HepG2 (cell line): ENCODE measurements at regions not wholly inside any gene's neighbourhood (a gene's known extent, or its start where the extent isn't known, plus 50 kb on each side); places are given as distances from the start of the nearest gene placed in this dataset.

ENCODE experiments used
- ATAC-seq: fragments of 200-7000 bp; cut with Tn5 transposase; 3 replicates; pipeline ENCODE4 v1.9.1; 2020; ENCODE audit warnings: mild to moderate bottlenecking, moderate library complexity
- BruUV-seq: library from RNA; stranded (reverse); fragments of 400-500 nt; replicated peaks from 2 replicates; lab custom pipeline; 2021; lab: Mats Ljungman, UMichigan
- CTCF ChIA-PET: fragments of 300-600 bp; formaldehyde crosslinking; extraction: SDS; loops from one replicate; lab custom pipeline; 2021; ENCODE audit warnings: low total read pairs, inconsistent platforms, low intra/inter-chr PET ratio; lab: Yijun Ruan, JAX
- POLR2A ChIA-PET: fragments of 350-600 bp; sonication (Branson Sonifier 250); formaldehyde crosslinking; loops from one replicate; lab custom pipeline; 2020; ENCODE audit warnings: antibody characterized with exemption, inconsistent platforms; lab: Yijun Ruan, JAX
- DNase-seq: peaks from one replicate; pipeline ENCODE4 v3.0.0-alpha.2; 2015; ENCODE audit warnings: low spot score
- FAIRE-seq: peaks from 3 replicates; lab custom pipeline; 2011; peaks lifted over from hg19 to GRCh38; lab: Jason Lieb, UNC
- H2AFZ ChIP-seq: one replicate; pipeline ENCODE4 v1.6.1; 2011; ENCODE audit warnings: low read length, inconsistent platforms
- H3K27ac ChIP-seq: fragments of 300-600 bp; 3 replicates; pipeline ENCODE4 v1.8.0; 2011; ENCODE audit warnings: mixed run types, mild to moderate bottlenecking, mixed read lengths, low read length, inconsistent platforms; ENCODE audit not compliant: insufficient read depth; ENCODE audit errors: extremely low read length
- H3K27me3 ChIP-seq, 2 experiments: fragments of 200-600 bp in 1 of 2; 2 replicates in 1 of 2; 3 replicates in 1 of 2; pipeline versions ENCODE4 v1.6.0 to v1.8.0; 2011; ENCODE audit warnings: low read length in 2 of 2, mild to moderate bottlenecking in 2 of 2, moderate library complexity in 2 of 2, inconsistent platforms in 1 of 2; ENCODE audit not compliant: insufficient read depth in 2 of 2, control insufficient read depth in 1 of 2
- H3K36me3 ChIP-seq, 2 experiments: fragments of 200-600 bp in 1 of 2; replicated peaks in 1 of 2; 2 replicates in 1 of 2; 3 replicates in 1 of 2; pipeline versions ENCODE4 v1.5.1 to v1.8.0; 2011; ENCODE audit warnings: low read length in 2 of 2, inconsistent platforms in 1 of 2; ENCODE audit not compliant: insufficient read depth in 2 of 2, control insufficient read depth in 1 of 2
- H3K4me1 ChIP-seq: 2 replicates; pipeline ENCODE4 v1.5.1; 2012; ENCODE audit warnings: low read length, inconsistent platforms; ENCODE audit not compliant: insufficient read depth
- H3K4me2 ChIP-seq: 2 replicates; pipeline ENCODE4 v1.6.0; 2011; ENCODE audit warnings: low read depth, low read length, inconsistent platforms
- H3K4me3 ChIP-seq, 3 experiments: fragments of 200-600 bp in 1 of 3; sonication (generic), shearing (Covaris generic) in 1 of 3; replicated peaks in 1 of 3; 2 replicates each; pipeline ENCODE4 v1.5.1; 2011 to 2016; ENCODE audit warnings: low read length in 3 of 3, inconsistent platforms in 2 of 3, low read depth in 2 of 3, mild to moderate bottlenecking in 2 of 3, control low read depth in 1 of 3, mixed read lengths in 1 of 3; ENCODE audit not compliant: insufficient read depth in 1 of 3
- H3K79me2 ChIP-seq: one replicate; pipeline ENCODE4 v1.6.1; 2011; ENCODE audit warnings: low read length, inconsistent platforms; ENCODE audit not compliant: insufficient read depth
- H3K9ac ChIP-seq: 2 replicates; pipeline ENCODE4 v1.6.0; 2011; ENCODE audit warnings: mild to moderate bottlenecking, low read depth, low read length, inconsistent platforms; ENCODE audit not compliant: insufficient read depth
- H3K9me3 ChIP-seq: 2 replicates; pipeline ENCODE4 v1.5.1; 2012; ENCODE audit warnings: mild to moderate bottlenecking, low read length
- H4K20me1 ChIP-seq: 2 replicates; pipeline ENCODE4 v1.6.0; 2011; ENCODE audit warnings: inconsistent platforms, mild to moderate bottlenecking, low read length, moderate library complexity; ENCODE audit not compliant: insufficient read depth
- ASH2L ChIP-seq: fragments of 300-600, 200-600 bp; sonication (generic); IDR thresholded peaks from 2 replicates; pipeline ENCODE4 v1.7.0; 2017; ENCODE audit warnings: low read depth, mild to moderate bottlenecking, moderate library complexity, mixed read lengths, low read length; ENCODE audit not compliant: insufficient read length
- MYPOP ChIP-seq: sonication (generic); formaldehyde crosslinking; IDR thresholded peaks from 2 replicates; pipeline ENCODE4 v1.8.1; 2023; ENCODE audit warnings: mild to moderate bottlenecking, moderate library complexity, missing genetic modification reagents
- NR2F6 ChIP-seq, 2 experiments: IDR thresholded peaks; 2 replicates each; pipeline ENCODE4 v1.6.1; 2016; ENCODE audit warnings: antibody characterized with exemption in 1 of 2, mild to moderate bottlenecking in 1 of 2
- ZFP62 ChIP-seq: sonication (generic); formaldehyde crosslinking; IDR thresholded peaks from 2 replicates; pipeline ENCODE4 v1.4.0; 2020; ENCODE audit warnings: missing genetic modification reagents
- ZNF446 ChIP-seq: sonication (generic); formaldehyde crosslinking; IDR thresholded peaks from 2 replicates; pipeline ENCODE4 v1.5.0; 2020; ENCODE audit warnings: mild to moderate bottlenecking, missing genetic modification reagents
- WGBS: methylation state at CpG from one replicate; pipeline ENCODE4 v1.1.6; 2017; ENCODE audit warnings: low lambda C conversion rate; 5-methylcytosine and 5-hydroxymethylcytosine counted together
- in situ Hi-C: cut with HindIII; loops from 2 replicates; pipeline ENCODE4 v1.10.0; 2017; ENCODE audit warnings: low pct_unique_long_range_greater_than_20kb; ENCODE audit not compliant: extremely low pct_ligation_motif_present
- intact Hi-C: fragments of 100-400 bp; cut with micrococcal nuclease; formaldehyde crosslinking; loops from one replicate; pipeline ENCODE4 v1.10.0; 2022; ENCODE audit not compliant: unreplicated experiment

DNA sequence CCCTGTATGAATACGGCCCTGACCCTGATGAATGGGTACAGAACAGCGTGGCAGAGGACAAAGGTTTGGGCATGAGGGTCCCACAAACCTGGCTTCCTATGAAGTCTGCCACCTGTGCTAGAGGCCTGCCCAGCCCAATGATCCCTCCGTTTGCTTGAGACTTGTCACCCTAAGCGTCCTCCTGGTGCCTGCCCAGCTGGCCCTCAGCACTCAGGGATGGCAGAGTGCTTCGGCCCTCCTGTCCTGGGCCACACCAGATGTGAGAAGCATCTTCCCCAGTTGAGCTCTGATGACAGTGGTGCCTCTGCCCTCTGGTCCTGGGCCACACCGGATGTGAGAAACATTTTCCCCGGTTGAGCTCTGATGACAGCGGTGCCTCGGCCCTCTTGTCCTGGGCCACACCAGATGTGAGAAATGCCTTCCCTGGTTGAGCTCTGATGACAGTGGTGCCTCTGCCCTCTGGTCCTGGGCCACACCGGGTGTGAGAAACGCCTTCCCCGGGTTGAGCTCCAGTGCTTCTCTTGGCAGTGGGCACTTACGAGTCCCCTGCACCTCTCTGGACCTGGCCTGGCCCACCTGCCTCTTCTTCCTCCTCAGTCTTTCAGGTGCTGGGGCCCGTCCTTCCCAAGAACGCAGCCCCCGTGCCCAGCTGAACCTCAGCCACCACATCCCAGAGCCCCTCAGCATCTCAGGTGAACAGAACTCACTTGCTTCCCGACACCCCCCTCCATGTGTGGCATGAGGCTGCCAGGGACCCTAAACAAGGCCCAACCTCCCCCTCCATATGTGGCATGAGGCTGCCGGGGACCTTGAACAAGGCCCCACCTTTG lies 253.1 kb upstream of the IRX1 start:
- Histone ChIP-seq H3K9me3 (no peaks in the 10 kb centered on the region), H3K27me3 (peaks cover 1 to 23% of the 10 kb centered on the region in 2 experiments; a peak in 2 of 5 replicates), H3K36me3 (no peaks in the 10 kb centered on the region), H3K4me3 (no peak overlapping the region), H3K4me2 (no peak overlapping the region), H3K27ac (no peak overlapping the region), H3K9ac (no peak overlapping the region), H3K4me1 (no peaks in the 10 kb centered on the region), H4K20me1 (no peaks in the 10 kb centered on the region), H3K79me2 (no peaks in the 10 kb centered on the region), H2AFZ (no peak overlapping the region)
- CTCF ChIA-PET: no interaction called here
- TF ChIP-seq NR2F6 (IDR thresholded peaks at IDR 0.05) (no peak), NR2F6 (CRISPR knock-in tag; IDR thresholded peaks at IDR 0.05) (no peak), MYPOP (no peak), ZFP62 (CRISPR knock-in tag) (no peak), ASH2L (no peak), ZNF446 (no peak)
- ATAC-seq (no peak), DNase-seq (no peak), FAIRE-seq (no peak)
- no TSS peak for BruUV-seq
- 0% methylated on average over 2 of the region's 18 CpGs for WGBS
- intact Hi-C loops (no loop called here), in situ Hi-C loops (no loop called here)
- POLR2A ChIA-PET: no interaction called here
